ENCODE measurements at regions not wholly inside any gene's neighbourhood (a gene's known extent, or its start where the extent isn't known, plus 50 kb on each side); places are given as distances from the start of the nearest gene placed in this dataset.

GRCh38 chr10:79017882-79018520 is 50.8 kb upstream of the ZMIZ1 start:
- FAIRE-seq (no peak), DNase-seq (ENCODE audit: insufficient read length, low spot score) (no peak)

GRCh38 chr10:79018521-79019011 is 50.2 kb upstream of the ZMIZ1 start:
- DNase-seq (ENCODE audit: insufficient read length, low spot score) = no peak
- no peak for FAIRE-seq
- no peak for TF ChIP-seq CTCF (IDR thresholded peaks at IDR 0.05; ENCODE audit: insufficient read depth, missing control alignments)

More at GRCh38 chr10:79017882-79018520, 50.8 kb upstream of the ZMIZ1 start:
- no peak for TF ChIP-seq CTCF (IDR thresholded peaks at IDR 0.05; ENCODE audit: insufficient read depth, missing control alignments)

Data from D721Med (cell line).